SK-N-MC (cell line): ENCODE measurements at regions not wholly inside any gene's neighbourhood (a gene's known extent, or its start where the extent isn't known, plus 50 kb on each side); places are given as distances from the start of the nearest gene placed in this dataset.
"Not testable (repeated sequence)": the region's sequence is repeated elsewhere in the genome, so short reads cannot be mapped to it uniquely, and the experiment has no call there.

Experiments used
- DNase-seq: peaks from one replicate; pipeline ENCODE4 v3.0.0-alpha.2; 2011; ENCODE audit warnings: low read depth, low spot score
- H3K27ac ChIP-seq: fragments of 200-600 bp; sonication (generic); 2 replicates; pipeline ENCODE4 v1.5.1; 2016; ENCODE audit warnings: mixed run types
- H3K36me3 ChIP-seq: fragments of 200-600 bp; sonication (generic); 2 replicates; pipeline ENCODE4 v1.6.1; 2017; ENCODE audit warnings: antibody characterized with exemption, low read length, mixed read lengths; ENCODE audit not compliant: insufficient read depth
- H3K4me3 ChIP-seq: fragments of 200-600 bp; sonication (generic); 2 replicates; pipeline ENCODE4 v1.5.1; 2016
- H3K9ac ChIP-seq: fragments of 200-600 bp; sonication (generic); 2 replicates; pipeline ENCODE4 v1.8.0; 2017; ENCODE audit warnings: mixed run types, mixed read lengths; ENCODE audit not compliant: insufficient read length
- H3K9me3 ChIP-seq: fragments of 200-600 bp; sonication (generic); 2 replicates; pipeline ENCODE4 v1.6.1; 2017; ENCODE audit warnings: low read depth, mild to moderate bottlenecking, antibody characterized with exemption, low read length, moderate library complexity, mixed read lengths
- EZH2 ChIP-seq: fragments of 200-600 bp; sonication (generic); IDR thresholded peaks from one replicate; pipeline ENCODE4 v1.6.1; 2017; ENCODE audit warnings: antibody characterized with exemption
- FOXP2 ChIP-seq: optimal IDR thresholded peaks from 2 replicates; pipeline ENCODE3; 2011; ENCODE audit warnings: mild to moderate bottlenecking, moderate library complexity; ENCODE audit not compliant: insufficient read depth; ENCODE audit errors: extremely low read length, control extremely low read depth
- POLR2AphosphoS5 ChIP-seq: IDR thresholded peaks from 2 replicates; pipeline ENCODE4 v1.6.1; 2012; ENCODE audit warnings: mild to moderate bottlenecking, low read depth, low read length, borderline replicate concordance

DNA sequence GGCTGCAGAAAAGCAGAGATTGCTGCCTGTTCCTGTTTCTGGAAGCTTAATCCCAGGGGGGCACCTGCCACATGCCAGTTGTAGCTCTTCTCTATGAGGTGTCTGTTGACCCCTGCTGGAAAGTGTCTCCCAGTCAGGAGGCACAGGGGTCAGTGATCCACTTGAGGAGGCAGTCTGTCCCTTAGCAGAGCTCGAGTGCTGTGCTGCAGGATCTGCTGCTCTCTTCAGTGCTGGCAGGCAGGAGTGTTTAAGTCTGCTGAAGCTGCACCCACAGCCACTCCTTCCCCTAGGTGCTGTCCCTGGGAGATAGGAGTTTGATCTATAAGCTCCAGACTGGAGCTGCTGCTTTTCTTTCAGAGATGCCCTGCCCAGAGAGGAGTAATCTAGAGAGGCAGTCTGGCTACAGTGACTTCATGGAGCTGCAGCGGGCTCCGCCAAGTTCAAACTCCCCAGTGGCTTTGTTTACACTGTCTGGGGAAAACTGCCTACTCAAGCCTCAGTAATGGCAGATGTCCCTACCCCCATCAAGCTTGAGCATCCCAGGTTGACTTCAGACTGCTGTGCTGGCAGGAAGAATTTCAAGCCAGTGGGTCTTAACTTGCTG, 57.6 kb upstream of the CROT start:
- H3K4me3 ChIP-seq: no peak overlapping the region
- H3K27ac ChIP-seq: no peak overlapping the region
- no peak overlapping the region for H3K9ac ChIP-seq
- DNase-seq: no peak
- TF ChIP-seq POLR2AphosphoS5 (no peak), FOXP2 (no peak), EZH2 (no peak)
- H3K9me3 ChIP-seq: no peaks in the 10 kb centered on the region
- H3K36me3 ChIP-seq: no peaks in the 10 kb centered on the region

DNA sequence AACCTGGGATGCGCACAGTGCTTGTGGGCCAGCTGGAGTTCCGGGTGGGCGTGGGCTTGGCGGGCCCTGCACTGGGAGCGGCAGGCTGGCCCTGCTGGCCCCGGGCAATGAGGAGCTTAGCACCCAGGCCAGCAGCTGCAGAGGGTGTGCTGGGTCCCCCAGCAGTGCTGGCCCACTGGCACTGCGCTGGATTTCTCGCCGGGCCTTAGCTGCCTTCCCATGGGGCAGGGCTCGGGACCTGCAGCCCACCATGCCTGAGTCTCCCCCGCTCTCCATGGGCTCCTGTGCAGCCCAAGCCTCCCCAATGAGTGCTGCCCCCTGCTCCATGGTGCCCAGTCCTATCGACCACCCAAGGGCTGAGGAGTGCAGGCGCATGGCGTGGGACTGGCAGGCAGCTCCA, 56.7 kb upstream of the CROT start:
- not testable (repeated sequence) for H3K9ac ChIP-seq, H3K9me3 ChIP-seq, H3K4me3 ChIP-seq, H3K27ac ChIP-seq, DNase-seq, H3K36me3 ChIP-seq

DNA sequence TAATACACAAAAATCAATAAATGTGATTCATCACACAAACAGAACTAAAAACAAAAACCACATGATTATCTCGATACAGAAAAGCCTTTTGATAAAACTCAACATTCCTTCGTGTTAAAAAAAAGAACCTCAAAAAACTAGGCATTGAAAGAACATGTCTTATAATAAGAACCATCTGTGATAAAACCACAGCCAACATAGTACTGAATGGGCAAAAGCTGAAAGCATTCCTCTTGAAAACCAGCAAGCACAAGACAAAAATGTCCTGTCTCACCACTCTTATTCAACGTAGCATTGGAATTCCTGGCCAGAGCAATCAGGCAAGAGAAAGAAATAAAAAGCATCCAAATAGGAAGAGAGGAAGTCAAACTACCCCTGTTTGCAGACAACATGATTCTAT, 49.9 kb upstream of the CROT start:
- DNase-seq: peak; percentile 1
- not testable (repeated sequence) for H3K9ac ChIP-seq, H3K4me3 ChIP-seq, H3K9me3 ChIP-seq, H3K27ac ChIP-seq, H3K36me3 ChIP-seq
